Stimulated activated CD4-positive, alpha-beta T cell treated with anti-CD3 and anti-CD28 coated beads, Interleukin-15, amount 100 ng/mL, for 48 hours (primary cell): ENCODE measurements at regions not wholly inside any gene's neighbourhood (a gene's known extent, or its start where the extent isn't known, plus 50 kb on each side); places are given as distances from the start of the nearest gene placed in this dataset.

Source experiments
- DNase-seq, 2 donors: peaks; one replicate each; pipeline ENCODE4 v3.0.0-alpha.2; 2020; ENCODE audit warnings: low read depth in 2 of 2

- DNase-seq, result no peak
These were observed 102.2 kb upstream of the IL6 start for GRCh38 chr7:22624781-22625180.

DNA sequence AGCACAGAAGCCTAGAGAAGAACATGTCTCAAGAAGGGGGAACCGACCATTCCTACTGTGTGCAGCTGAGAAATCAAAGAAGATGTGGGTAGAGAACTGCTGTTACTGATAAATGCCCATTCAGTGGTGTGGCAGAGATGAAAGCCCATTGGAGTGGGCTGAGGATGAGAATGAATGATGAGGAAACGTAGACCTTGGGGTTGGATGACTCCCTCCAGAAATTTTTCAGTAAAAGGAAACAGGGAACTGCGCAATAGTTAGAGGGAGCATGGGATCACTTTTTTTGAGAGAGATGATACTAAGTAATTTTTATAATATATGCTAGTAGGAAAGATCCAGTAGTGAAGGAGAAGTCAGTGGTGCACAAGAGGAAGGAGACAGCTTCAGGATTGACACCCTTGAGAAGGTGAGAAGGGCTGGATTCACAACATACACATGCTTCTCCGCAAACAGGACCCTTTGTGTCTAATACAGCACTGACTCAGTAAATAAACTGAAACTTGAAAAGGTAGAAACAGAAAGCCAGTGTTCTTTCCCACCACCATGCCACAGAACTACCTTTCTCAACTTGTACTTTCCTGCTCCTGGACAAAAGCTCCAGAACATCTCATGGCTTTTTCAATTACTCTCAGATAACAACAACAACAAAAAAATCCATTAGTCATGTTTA lies 104.7 kb upstream of the IL6 start:
- DNase-seq, result no peak

DNA sequence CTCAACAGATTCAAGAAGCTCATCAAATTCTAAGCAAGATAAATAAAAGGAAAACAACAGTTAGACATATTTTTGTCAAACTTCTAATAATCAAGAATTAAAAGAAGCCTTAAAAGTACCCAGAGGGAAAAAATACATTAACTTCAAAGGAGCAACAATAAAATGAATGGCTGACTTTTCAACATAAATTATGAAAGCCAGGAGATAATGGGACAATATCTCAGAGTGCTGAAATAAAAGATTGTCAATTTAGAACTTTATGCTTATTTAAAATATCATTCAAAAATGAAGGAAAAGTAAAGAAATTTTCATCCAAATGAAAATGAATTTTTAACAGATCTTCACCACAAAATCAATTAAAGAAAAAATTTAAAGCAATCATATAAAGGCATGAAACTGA lies 108.5 kb upstream of the IL6 start:
- no peak for DNase-seq

DNA sequence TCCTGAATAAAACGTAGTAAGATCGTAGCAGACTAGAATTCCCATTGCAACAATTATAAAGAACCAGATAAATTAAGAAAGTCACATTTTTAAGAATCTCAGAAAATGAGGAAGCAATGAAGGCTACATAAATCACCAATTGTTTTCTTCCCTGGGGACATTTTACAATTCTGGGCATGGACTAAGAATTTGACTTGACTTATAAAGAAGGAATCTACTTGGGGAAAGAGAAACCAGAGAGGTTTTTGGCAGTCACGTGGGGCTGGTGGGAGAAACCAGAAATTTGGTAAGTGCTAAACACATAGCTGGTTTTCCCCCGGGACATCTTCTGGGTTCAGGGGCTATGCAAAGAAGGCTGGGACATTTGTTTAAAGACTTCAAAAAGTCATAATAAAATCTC lies 109.8 kb upstream of the IL6 start:
- DNase-seq, result no peak

DNA sequence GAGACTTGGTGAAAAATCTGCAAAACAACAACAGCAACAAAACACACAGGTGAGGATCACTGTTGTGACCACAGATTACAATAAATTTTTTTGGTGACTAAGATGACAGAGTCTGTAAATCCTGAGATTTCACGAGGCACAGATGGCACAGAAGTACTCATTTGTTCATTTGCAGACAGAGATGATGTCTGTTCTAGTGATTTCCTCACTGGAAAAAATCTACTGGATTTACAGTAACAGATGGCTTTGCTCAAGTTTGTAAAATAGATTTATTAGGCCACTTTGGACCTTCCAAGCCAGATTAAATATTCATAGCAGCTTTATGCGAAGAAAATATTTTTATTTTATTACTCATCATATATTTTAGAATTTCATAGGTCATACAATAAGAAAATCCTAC lies 113.5 kb upstream of the IL6 start:
- DNase-seq, result no peak

- DNase-seq, result no peak
These were observed 112.8 kb upstream of the STEAP1B start for GRCh38 chr7:22612776-22613175.

GRCh38 chr7:22611758-22612079 lies 111.7 kb upstream of the STEAP1B start:
- no peak for DNase-seq

GRCh38 chr7:22610951-22611757 lies 111.2 kb upstream of the STEAP1B start:
- no peak for DNase-seq

DNA sequence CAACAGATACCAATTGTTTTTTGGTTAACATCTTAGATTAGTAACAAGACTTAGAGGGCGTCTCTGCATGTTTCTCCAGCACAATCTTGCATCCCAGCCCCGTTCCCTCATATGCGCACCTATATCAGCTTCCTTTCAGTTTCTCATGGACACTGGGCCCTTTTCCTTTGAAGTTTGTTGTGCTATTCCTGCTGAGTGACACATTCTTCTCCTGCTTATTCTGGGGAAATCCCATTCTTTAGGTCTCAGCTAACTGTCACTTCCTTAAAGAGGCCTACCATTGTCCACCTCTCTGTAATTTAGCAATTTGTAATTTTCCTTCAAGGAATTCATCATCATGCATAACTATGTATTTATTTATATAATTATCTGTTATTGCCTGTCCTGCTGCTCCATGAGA lies 110.3 kb upstream of the STEAP1B start:
- no peak for DNase-seq

GRCh38 chr7:22607180-22607579 lies 107.2 kb upstream of the STEAP1B start:
- DNase-seq, result no peak

DNA sequence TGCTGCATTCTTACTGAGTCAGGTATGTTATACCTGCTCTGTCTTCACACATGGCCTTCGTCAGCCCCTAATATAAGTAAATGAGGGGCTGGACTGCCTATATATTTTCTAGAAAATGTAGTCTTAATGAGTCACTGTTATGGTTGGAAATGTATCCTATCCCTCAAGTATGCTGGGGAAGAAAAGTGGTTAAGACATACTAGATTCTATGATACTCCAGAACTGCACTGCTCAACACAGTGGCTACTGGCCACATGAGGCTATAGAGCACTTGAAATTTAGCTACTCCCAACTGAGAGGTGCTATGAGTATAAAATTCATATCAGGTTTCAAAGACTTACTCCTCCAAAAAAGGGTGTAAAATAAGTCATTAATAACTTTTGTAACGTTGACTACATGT lies 104.3 kb upstream of the STEAP1B start:
- DNase-seq, result no peak

- no peak for DNase-seq
These were observed 102.0 kb upstream of the STEAP1B start for GRCh38 chr7:22601812-22602565.

GRCh38 chr7:22601408-22601807 lies 101.4 kb upstream of the STEAP1B start:
- no peak for DNase-seq

GRCh38 chr7:22601003-22601402 lies 101.0 kb upstream of the STEAP1B start:
- DNase-seq, result no peak

GRCh38 chr7:22598318-22598920 lies 98.4 kb upstream of the STEAP1B start:
- no peak for DNase-seq

GRCh38 chr7:22597844-22598243 lies 97.9 kb upstream of the STEAP1B start:
- no peak for DNase-seq

GRCh38 chr7:22596763-22597400 lies 96.9 kb upstream of the STEAP1B start:
- DNase-seq, result no peak

GRCh38 chr7:22594020-22594419 lies 94.0 kb upstream of the STEAP1B start:
- DNase-seq, result no peak

GRCh38 chr7:22591271-22591670 lies 91.3 kb upstream of the STEAP1B start:
- no peak for DNase-seq

DNA sequence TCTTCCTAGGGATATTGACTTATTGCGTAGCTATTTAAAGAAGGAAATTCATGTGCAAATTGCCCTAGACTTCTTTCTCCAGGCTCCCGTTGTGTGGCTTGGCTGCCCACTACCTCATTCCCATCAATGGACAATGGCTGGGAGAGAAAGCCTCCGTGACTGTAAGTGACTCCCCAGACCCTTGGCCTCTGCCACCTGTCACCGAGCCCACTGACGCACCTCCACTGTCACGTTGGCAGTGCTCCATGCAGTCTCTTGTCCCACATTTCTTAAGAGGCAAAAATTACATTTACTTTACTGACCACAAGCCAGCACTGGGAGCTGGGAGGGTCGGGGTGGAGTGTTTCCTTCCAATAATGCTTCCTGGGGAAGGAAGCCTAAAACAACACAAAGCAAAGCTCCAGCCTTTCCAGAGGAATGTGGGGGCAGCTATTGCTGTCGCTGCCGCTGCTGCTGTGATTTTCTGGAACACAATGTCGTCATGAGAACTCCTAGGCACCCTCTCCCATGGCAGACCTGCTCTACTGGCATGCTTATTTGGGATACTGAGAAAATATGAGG lies 89.7 kb upstream of the STEAP1B start:
- DNase-seq, result no peak

GRCh38 chr7:22588351-22588750 lies 88.4 kb upstream of the STEAP1B start:
- no peak for DNase-seq

DNA sequence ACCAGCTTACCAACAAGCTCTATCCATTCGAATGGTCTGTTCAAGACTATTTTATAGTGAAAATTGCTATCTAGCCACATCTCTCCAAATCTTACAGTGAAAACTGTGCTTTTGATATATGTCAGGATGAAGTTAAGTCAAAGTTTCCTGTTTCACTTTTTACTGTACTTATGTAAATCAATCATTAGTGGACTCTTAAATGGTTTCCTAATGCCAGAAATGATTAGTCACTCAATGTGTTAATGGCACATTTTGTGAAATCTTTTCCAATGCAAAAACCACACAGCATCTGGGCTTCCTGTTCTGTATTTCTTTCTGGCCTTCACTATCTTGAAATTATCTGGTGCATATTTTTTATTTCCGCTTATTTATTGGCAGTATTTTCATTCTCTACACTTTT lies 87.3 kb upstream of the STEAP1B start:
- DNase-seq, result no peak
